ENCODE measurements at regions not wholly inside any gene's neighbourhood (a gene's known extent, or its start where the extent isn't known, plus 50 kb on each side); places are given as distances from the start of the nearest gene placed in this dataset.

GRCh38 chr1:87262688-87263087 is 66.0 kb upstream of the LMO4 start:
- no peak overlapping the region for H3K4me3 ChIP-seq
- H4K20me1 ChIP-seq (replicated peaks; ENCODE audit: insufficient read depth), result no peaks in the 10 kb centered on the region
- H3K27me3 Mint-ChIP-seq (ENCODE audit: insufficient read depth, low read depth, poor library complexity), result no peaks in the 10 kb centered on the region
- no peaks in the 10 kb centered on the region for H3K4me1 ChIP-seq (ENCODE audit: insufficient read depth)
- H3K79me2 ChIP-seq (replicated peaks; ENCODE audit: insufficient read depth), result no peaks in the 10 kb centered on the region
- no peak overlapping the region for H3K27ac Mint-ChIP-seq
- peaks cover 11% of the 10 kb centered on the region for H3K9me2 ChIP-seq (ENCODE audit: insufficient read depth)
- H3K36me3 Mint-ChIP-seq (ENCODE audit: low read depth), result no peaks in the 10 kb centered on the region
- no peaks in the 10 kb centered on the region for H3F3A ChIP-seq (replicated peaks; ENCODE audit: low read depth)
- no peaks in the 10 kb centered on the region for H3K27me3 ChIP-seq (ENCODE audit: insufficient read depth)
- no peaks in the 10 kb centered on the region for H3K36me3 ChIP-seq (ENCODE audit: insufficient read depth)
- H3K9me3 Mint-ChIP-seq, result no peaks in the 10 kb centered on the region; the same call in 2 of the 3 replicates
- DNase-seq (ENCODE audit: low spot score) (no peak), ATAC-seq (no peak)
- no peak overlapping the region for H3K4me3 Mint-ChIP-seq
- TF ChIP-seq EZH2phosphoT487 (IDR thresholded peaks at IDR 0.05; ENCODE audit: unreplicated experiment), result no peak
- no peak for TF ChIP-seq ZNF114 (CRISPR knock-in tag; IDR thresholded peaks at IDR 0.05)
- no peak for TF ChIP-seq ZNF331 (CRISPR knock-in tag; IDR thresholded peaks at IDR 0.05; ENCODE audit: low read depth)
- TF ChIP-seq NANOG (IDR thresholded peaks at IDR 0.05; ENCODE audit: borderline replicate concordance), result no peak
- no peak for TF ChIP-seq ETS1 (IDR thresholded peaks at IDR 0.05)
- TF ChIP-seq CTCF (conservative IDR thresholded peaks at IDR 0.05; ENCODE audit: low read depth in 2 of 2), result no peak
- no peak for TF ChIP-seq STAT1 (IDR thresholded peaks at IDR 0.05; ENCODE audit: unreplicated experiment)
- TF ChIP-seq ZNF462 (CRISPR knock-in tag; IDR thresholded peaks at IDR 0.05), result no peak
- H2AFZ ChIP-seq, result no peak overlapping the region
- H3K27ac ChIP-seq (ENCODE audit: low read depth), result no peak overlapping the region
- H3K4me1 Mint-ChIP-seq, result no peaks in the 10 kb centered on the region
- H3K4me2 ChIP-seq, result no peak overlapping the region

Measured in GM23338 (cell line).